ENCODE measurements at regions not wholly inside any gene's neighbourhood (a gene's known extent, or its start where the extent isn't known, plus 50 kb on each side); places are given as distances from the start of the nearest gene placed in this dataset.

DNA sequence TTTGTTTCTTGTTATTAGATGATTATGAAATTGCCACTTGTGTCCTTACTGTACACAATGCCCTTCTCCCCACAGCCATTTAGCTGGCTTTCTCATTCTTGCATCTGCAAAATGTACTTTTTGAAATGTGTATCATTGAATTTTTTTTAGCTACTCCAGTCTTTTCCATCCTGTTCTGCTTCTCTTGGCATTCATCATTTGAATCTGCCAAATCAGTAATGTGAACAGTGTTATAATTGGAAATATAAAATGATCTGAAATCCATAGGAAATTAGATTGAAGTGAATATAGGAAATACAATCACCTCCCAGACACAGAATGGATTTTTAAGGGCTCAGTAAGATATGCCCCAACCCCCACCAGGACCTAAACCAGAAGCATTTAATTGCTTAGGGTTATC is 253.4 kb downstream of the C12orf50 start:
- TF ChIP-seq, protein P1, sequence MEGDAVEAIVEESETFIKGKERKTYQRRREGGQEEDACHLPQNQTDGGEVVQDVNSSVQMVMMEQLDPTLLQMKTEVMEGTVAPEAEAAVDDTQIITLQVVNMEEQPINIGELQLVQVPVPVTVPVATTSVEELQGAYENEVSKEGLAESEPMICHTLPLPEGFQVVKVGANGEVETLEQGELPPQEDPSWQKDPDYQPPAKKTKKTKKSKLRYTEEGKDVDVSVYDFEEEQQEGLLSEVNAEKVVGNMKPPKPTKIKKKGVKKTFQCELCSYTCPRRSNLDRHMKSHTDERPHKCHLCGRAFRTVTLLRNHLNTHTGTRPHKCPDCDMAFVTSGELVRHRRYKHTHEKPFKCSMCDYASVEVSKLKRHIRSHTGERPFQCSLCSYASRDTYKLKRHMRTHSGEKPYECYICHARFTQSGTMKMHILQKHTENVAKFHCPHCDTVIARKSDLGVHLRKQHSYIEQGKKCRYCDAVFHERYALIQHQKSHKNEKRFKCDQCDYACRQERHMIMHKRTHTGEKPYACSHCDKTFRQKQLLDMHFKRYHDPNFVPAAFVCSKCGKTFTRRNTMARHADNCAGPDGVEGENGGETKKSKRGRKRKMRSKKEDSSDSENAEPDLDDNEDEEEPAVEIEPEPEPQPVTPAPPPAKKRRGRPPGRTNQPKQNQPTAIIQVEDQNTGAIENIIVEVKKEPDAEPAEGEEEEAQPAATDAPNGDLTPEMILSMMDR (conservative IDR thresholded peaks at IDR 0.05; ENCODE audit: low read depth, low read length): no peak
- no peaks in the 10 kb centered on the region for H3K79me2 ChIP-seq (ENCODE audit: insufficient read depth, low read depth)
- peak overlapping the region; percentile 4; the same call in 1 of the 2 replicates for H2AFZ ChIP-seq (ENCODE audit: low read depth)

DNA sequence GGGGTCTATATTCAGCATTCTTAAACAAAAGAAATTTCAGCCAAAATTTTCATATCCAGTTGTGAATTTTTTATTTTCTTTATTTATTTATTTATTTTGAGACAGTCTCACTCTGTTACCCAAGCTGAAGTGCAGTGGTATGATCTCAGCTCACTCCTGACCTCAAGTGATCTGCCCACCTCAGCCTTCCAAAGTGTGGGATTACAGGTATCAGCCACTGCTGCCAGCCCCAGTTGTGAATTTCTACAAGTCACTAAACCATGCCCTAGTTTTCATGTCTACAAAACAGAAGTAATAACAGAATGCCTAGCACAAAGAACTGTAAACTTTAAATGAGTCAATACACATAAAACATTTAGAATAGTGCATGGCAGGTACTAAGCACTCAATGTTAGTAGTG is 254.2 kb downstream of the C12orf50 start:
- Histone ChIP-seq H3K4me3 (IDR thresholded peaks at IDR 0.05; ENCODE audit: insufficient read depth, low read depth, low read length) (no peak overlapping the region), H3K27me3 (ENCODE audit: insufficient read depth, low read depth) (no peaks in the 10 kb centered on the region), H3K4me1 (ENCODE audit: low read depth, poor library complexity, severe bottlenecking) (peaks cover 47% of the 10 kb centered on the region), H3K4me2 (peak overlapping the region; percentile 69; the same call in 1 of the 2 replicates), H3K36me3 (ENCODE audit: insufficient read depth) (no peaks in the 10 kb centered on the region), H4K20me1 (ENCODE audit: insufficient read depth) (no peaks in the 10 kb centered on the region), H3K79me2 (ENCODE audit: insufficient read depth, low read depth) (no peaks in the 10 kb centered on the region), H2AFZ (ENCODE audit: low read depth) (peak overlapping the region; percentile 4; the same call in 1 of the 2 replicates), H3K9ac (no peak overlapping the region), H3K27ac (peak overlapping the region; percentile 34; the same call in 1 of the 2 replicates)
- TF ChIP-seq, protein P1 (conservative IDR thresholded peaks at IDR 0.05; ENCODE audit: low read depth, low read length): no peak

More for the DNA sequence above, 253.4 kb downstream of the C12orf50 start:
- peak overlapping the region; percentile 69 for H3K4me2 ChIP-seq
- peak overlapping the region; percentile 34; the same call in 1 of the 2 replicates for H3K27ac ChIP-seq
- no peak overlapping the region for H3K9ac ChIP-seq
- H3K4me3 ChIP-seq (IDR thresholded peaks at IDR 0.05; ENCODE audit: insufficient read depth, low read depth, low read length): no peak overlapping the region
- H3K36me3 ChIP-seq (ENCODE audit: insufficient read depth): no peaks in the 10 kb centered on the region
- H4K20me1 ChIP-seq (ENCODE audit: insufficient read depth): no peaks in the 10 kb centered on the region
- peaks cover 54% of the 10 kb centered on the region for H3K4me1 ChIP-seq (ENCODE audit: low read depth, poor library complexity, severe bottlenecking)
- no peaks in the 10 kb centered on the region for H3K27me3 ChIP-seq (ENCODE audit: insufficient read depth, low read depth)

DNA sequence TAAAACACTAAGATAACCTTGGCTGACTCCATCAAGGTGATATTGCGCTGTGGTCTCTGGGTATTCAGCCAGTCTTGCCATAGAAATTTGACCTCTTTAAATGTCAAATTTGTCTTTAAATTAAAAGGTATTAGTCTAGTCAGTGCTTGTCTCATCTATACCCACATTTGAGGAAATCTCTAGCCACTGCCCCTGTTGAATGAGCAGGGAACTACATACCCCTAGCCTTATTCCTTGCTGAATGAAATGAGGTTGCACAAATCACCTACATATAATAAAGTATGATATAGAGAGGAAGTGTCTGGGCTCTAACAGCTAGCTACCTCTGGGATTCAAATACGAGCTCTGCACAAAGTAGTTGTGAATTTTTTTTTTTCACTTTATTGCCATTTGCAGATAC is 256.8 kb downstream of the C12orf50 start:
- Histone ChIP-seq H3K27me3 (ENCODE audit: insufficient read depth, low read depth) (no peaks in the 10 kb centered on the region), H2AFZ (ENCODE audit: low read depth) (no peak overlapping the region), H3K4me1 (ENCODE audit: low read depth, poor library complexity, severe bottlenecking) (peaks cover 31% of the 10 kb centered on the region), H3K4me2 (no peak overlapping the region), H4K20me1 (ENCODE audit: insufficient read depth) (no peaks in the 10 kb centered on the region), H3K4me3 (IDR thresholded peaks at IDR 0.05; ENCODE audit: insufficient read depth, low read depth, low read length) (no peak overlapping the region), H3K36me3 (ENCODE audit: insufficient read depth) (no peaks in the 10 kb centered on the region), H3K27ac (no peak overlapping the region), H3K79me2 (ENCODE audit: insufficient read depth, low read depth) (no peaks in the 10 kb centered on the region), H3K9ac (no peak overlapping the region)
- TF ChIP-seq, protein P1 (conservative IDR thresholded peaks at IDR 0.05; ENCODE audit: low read depth, low read length): no peak

DNA sequence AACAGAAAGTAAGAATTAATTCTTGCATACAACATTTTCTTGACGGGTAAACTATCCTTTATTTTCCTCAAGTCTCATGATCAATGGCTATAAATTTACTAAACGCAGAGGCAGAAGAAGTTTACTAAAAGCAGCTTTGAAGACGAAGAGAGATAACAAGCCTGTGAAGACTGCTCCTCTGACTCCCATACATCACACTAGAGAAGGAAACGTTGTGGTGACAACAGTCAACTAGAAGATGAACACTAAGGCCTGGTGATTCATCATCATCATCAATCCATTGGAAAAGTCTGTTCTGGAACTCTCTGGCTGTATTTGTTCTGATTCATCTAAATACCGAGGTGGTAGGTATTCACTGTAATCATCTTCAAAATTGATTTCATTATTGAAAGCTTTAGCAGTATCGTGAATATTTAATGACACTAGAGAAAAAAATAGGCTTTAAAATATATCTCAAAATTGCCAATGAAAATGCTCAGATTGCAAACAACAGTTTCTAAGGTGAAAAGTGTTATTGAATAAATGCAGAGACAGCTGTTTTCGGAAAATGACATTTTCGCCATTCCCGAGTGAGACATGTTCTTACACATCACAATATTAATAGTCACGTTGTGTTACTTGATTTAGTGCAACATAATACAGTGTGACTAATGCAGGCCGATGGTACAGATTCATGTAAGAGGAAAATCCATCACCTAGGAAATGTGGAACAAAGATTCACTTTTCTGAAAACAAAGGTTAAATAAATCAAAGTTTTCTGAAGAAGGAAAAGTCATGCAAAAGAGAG is 260.5 kb downstream of the C12orf50 start:
- Histone ChIP-seq H3K4me3 (IDR thresholded peaks at IDR 0.05; ENCODE audit: insufficient read depth, low read depth, low read length) (no peak overlapping the region), H3K9ac (no peak overlapping the region), H3K79me2 (ENCODE audit: insufficient read depth, low read depth) (no peaks in the 10 kb centered on the region), H4K20me1 (ENCODE audit: insufficient read depth) (no peaks in the 10 kb centered on the region), H2AFZ (ENCODE audit: low read depth) (no peak overlapping the region), H3K27ac (no peak overlapping the region), H3K27me3 (ENCODE audit: insufficient read depth, low read depth) (no peaks in the 10 kb centered on the region), H3K4me2 (no peak overlapping the region), H3K4me1 (ENCODE audit: low read depth, poor library complexity, severe bottlenecking) (peaks cover 35% of the 10 kb centered on the region), H3K36me3 (ENCODE audit: insufficient read depth) (no peaks in the 10 kb centered on the region)
- TF ChIP-seq, protein P1 (conservative IDR thresholded peaks at IDR 0.05; ENCODE audit: low read depth, low read length): no peak

All from KMS-11 (cell line).